Mammary epithelial cell (primary cell): ENCODE measurements at regions not wholly inside any gene's neighbourhood (a gene's known extent, or its start where the extent isn't known, plus 50 kb on each side); places are given as distances from the start of the nearest gene placed in this dataset.

Experiments used
- EZH2 ChIP-seq: IDR thresholded peaks from 2 replicates; pipeline ENCODE4 v1.6.1; 2012; ENCODE audit warnings: low read length, inconsistent platforms, borderline replicate concordance
- TF ChIP-seq, protein P1 (sequence below), 2 donors: IDR thresholded peaks in 1 of 2; conservative IDR thresholded peaks in 1 of 2; 2 replicates each; pipeline ENCODE4 v1.5.1; 2011 to 2012; ENCODE audit warnings: inconsistent platforms in 2 of 2, low read length in 2 of 2, mild to moderate bottlenecking in 2 of 2, control low read depth in 1 of 2, low read depth in 1 of 2; ENCODE audit not compliant: insufficient read depth in 1 of 2; ENCODE audit errors: extremely low read depth in 1 of 2

DNA sequence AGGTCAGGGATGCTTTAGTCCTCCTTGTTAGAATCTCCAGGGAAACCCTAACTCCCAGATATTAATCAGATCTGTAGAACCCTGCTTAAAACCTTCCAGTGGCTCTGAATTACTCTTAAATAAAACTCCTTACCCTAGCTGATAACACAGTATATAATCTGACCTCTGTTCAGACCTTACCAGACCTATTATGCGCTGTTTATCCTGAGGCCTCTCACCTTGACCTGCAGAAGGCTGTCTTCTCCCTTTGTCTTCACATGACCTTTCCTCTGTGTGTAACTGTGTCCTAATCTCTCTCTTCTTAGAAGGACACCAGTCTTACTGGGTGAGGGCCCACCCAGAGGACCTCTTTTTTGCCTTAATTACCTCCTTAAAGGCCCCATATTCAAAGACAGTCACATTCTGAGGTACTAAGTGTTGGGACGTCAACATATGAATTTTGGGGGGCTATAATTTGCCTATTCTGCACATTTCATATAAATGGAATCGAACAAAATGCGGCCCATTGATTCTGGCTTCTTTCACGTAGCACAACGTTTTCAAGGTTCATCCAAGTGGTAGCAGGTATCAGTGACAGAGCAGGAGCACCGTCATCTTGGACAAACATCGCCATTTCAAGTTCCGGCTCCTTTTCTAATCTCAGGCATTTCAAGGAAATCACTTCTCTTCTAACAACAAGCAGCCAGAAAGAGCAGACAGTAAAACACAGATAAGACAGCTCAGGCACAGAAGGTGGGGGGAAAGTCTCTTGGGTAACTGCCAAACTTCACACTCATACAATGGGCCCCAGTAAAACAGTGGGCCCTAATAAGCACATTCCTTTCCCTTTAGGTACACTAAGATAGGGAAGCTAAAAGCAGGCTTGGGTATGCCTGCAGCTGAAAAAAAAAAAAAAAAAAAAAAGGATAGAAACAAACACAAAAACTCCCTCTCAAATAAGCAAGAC is 200.2 kb upstream of the NUDT4 start:
- TF ChIP-seq EZH2, result no peak
- TF ChIP-seq, protein P1, sequence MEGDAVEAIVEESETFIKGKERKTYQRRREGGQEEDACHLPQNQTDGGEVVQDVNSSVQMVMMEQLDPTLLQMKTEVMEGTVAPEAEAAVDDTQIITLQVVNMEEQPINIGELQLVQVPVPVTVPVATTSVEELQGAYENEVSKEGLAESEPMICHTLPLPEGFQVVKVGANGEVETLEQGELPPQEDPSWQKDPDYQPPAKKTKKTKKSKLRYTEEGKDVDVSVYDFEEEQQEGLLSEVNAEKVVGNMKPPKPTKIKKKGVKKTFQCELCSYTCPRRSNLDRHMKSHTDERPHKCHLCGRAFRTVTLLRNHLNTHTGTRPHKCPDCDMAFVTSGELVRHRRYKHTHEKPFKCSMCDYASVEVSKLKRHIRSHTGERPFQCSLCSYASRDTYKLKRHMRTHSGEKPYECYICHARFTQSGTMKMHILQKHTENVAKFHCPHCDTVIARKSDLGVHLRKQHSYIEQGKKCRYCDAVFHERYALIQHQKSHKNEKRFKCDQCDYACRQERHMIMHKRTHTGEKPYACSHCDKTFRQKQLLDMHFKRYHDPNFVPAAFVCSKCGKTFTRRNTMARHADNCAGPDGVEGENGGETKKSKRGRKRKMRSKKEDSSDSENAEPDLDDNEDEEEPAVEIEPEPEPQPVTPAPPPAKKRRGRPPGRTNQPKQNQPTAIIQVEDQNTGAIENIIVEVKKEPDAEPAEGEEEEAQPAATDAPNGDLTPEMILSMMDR (conservative IDR thresholded peaks at IDR 0.05 in 1 of 2, IDR thresholded peaks at IDR 0.05 in 1 of 2; ENCODE audit: extremely low read depth in 1 of 2, insufficient read depth in 1 of 2, low read depth in 1 of 2, low read length in 2 of 2), result no peak
